IMR-90 (cell line): ENCODE measurements at regions not wholly inside any gene's neighbourhood (a gene's known extent, or its start where the extent isn't known, plus 50 kb on each side); places are given as distances from the start of the nearest gene placed in this dataset.

Experiments used
- FOS ChIP-seq: fragments of 150-350 bp; IDR thresholded peaks from 2 replicates; pipeline ENCODE4 v1.6.1; 2016; ENCODE audit warnings: low read depth, low read length
- POLR2A ChIP-seq: IDR thresholded peaks from 2 replicates; pipeline ENCODE4 v1.6.1; 2012; ENCODE audit warnings: mild to moderate bottlenecking, low read depth, low read length
- RCOR1 ChIP-seq: IDR thresholded peaks from 2 replicates; pipeline ENCODE4 v1.6.1; 2012; ENCODE audit warnings: mild to moderate bottlenecking, low read length, improper control_type of control experiment; ENCODE audit not compliant: insufficient replicate concordance
- TF ChIP-seq, protein P1 (sequence below): conservative IDR thresholded peaks from 2 replicates; pipeline ENCODE4 v1.5.1; 2012; ENCODE audit warnings: mild to moderate bottlenecking, low read depth, low read length, improper control_type of control experiment

DNA sequence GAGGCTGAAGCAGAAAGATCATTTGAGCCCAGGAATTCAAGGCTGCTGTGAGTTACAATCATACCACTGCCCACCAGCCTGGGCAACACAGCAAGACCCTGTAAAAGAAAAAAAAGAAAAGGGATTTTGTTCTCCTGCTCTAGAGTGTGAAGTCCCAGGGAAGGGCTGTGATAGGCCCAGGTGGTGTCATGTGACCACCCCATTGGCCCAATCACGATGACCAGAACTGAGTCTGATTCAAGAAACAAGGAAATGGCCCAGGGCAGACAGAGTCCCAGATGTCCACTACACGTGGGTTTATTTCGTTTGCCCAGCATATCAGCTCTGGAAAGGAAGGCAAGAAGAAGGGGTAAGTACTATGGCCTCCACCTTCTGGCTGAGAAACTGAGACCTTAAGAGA is 81.3 kb upstream of the CUX1 start:
- TF ChIP-seq, protein P1, sequence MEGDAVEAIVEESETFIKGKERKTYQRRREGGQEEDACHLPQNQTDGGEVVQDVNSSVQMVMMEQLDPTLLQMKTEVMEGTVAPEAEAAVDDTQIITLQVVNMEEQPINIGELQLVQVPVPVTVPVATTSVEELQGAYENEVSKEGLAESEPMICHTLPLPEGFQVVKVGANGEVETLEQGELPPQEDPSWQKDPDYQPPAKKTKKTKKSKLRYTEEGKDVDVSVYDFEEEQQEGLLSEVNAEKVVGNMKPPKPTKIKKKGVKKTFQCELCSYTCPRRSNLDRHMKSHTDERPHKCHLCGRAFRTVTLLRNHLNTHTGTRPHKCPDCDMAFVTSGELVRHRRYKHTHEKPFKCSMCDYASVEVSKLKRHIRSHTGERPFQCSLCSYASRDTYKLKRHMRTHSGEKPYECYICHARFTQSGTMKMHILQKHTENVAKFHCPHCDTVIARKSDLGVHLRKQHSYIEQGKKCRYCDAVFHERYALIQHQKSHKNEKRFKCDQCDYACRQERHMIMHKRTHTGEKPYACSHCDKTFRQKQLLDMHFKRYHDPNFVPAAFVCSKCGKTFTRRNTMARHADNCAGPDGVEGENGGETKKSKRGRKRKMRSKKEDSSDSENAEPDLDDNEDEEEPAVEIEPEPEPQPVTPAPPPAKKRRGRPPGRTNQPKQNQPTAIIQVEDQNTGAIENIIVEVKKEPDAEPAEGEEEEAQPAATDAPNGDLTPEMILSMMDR = no peak
- TF ChIP-seq RCOR1 (no peak), POLR2A (no peak), FOS (no peak)
